ENCODE measurements at regions not wholly inside any gene's neighbourhood (a gene's known extent, or its start where the extent isn't known, plus 50 kb on each side); places are given as distances from the start of the nearest gene placed in this dataset.

- Histone ChIP-seq H3K79me2 (ENCODE audit: insufficient read depth, low read length) (no peaks in the 10 kb centered on the region), H3K4me2 (ENCODE audit: low read length) (no peak overlapping the region), H3K9me2 (ENCODE audit: insufficient read depth) (no peaks in the 10 kb centered on the region), H3K27me3 (ENCODE audit: insufficient read depth, low read length) (no peaks in the 10 kb centered on the region), H2AFZ (ENCODE audit: low read depth, low read length, poor library complexity, severe bottlenecking) (no peak overlapping the region), H3K4me3 (replicated peaks in 1 of 2; ENCODE audit: low read depth in 1 of 2, low read length in 2 of 2) (no peak overlapping the region), H3K9me3 (ENCODE audit: control insufficient read depth in 1 of 2, insufficient read depth in 1 of 2, low read depth in 1 of 2, low read length in 2 of 2) (peaks cover 0 to 3% of the 10 kb centered on the region in 2 experiments; a peak in 1 of 4 replicates), H3K4me1 (ENCODE audit: control insufficient read depth in 1 of 2, insufficient read depth in 2 of 2, low read length in 2 of 2) (no peaks in the 10 kb centered on the region), H3K27ac (ENCODE audit: low read depth, low read length) (no peak overlapping the region), H3K9ac (ENCODE audit: low read length) (no peak overlapping the region), H3K36me3 (ENCODE audit: control insufficient read depth in 1 of 2, insufficient read depth in 2 of 2, low read length in 2 of 2) (no peaks in the 10 kb centered on the region), H4K20me1 (ENCODE audit: insufficient read depth) (no peaks in the 10 kb centered on the region)
- no peak for DNase-seq (ENCODE audit: low read depth, low spot score)
- ATAC-seq, result no peak
- BruUV-seq (replicated peaks), result no TSS peak
- TF ChIP-seq ZNF274 (IDR thresholded peaks at IDR 0.05; ENCODE audit: low read depth, low read length), result no peak
- no peak for TF ChIP-seq TCF7L2 (IDR thresholded peaks at IDR 0.05; ENCODE audit: borderline replicate concordance, extremely low read depth, insufficient read depth, insufficient read length)
- no peak for TF ChIP-seq CEBPB (IDR thresholded peaks at IDR 0.05; ENCODE audit: low read depth)
- TF ChIP-seq REST (IDR thresholded peaks at IDR 0.05; ENCODE audit: low read depth), result no peak
- TF ChIP-seq MAX (IDR thresholded peaks at IDR 0.05), result no peak
- no peak for TF ChIP-seq EZH2phosphoT487 (IDR thresholded peaks at IDR 0.05; ENCODE audit: borderline replicate concordance)
- TF ChIP-seq POLR2A (IDR thresholded peaks at IDR 0.05; ENCODE audit: borderline replicate concordance, extremely low read depth, insufficient read depth, insufficient read length), result no peak
- no peak for TF ChIP-seq CTCF (IDR thresholded peaks at IDR 0.05 in 2 of 3, conservative IDR thresholded peaks at IDR 0.05 in 1 of 3; ENCODE audit: borderline replicate concordance in 1 of 3, insufficient read depth in 1 of 3, low read depth in 2 of 3, low read length in 2 of 3)
- no peak for TF ChIP-seq FOSL1 (IDR thresholded peaks at IDR 0.05; ENCODE audit: low read depth)
- no peak for TF ChIP-seq SP1 (IDR thresholded peaks at IDR 0.05; ENCODE audit: low read depth)
- no peak for TF ChIP-seq SRF (IDR thresholded peaks at IDR 0.05; ENCODE audit: low read depth)
- TF ChIP-seq YY1 (IDR thresholded peaks at IDR 0.05; ENCODE audit: extremely low read depth, insufficient replicate concordance, low read depth, low read length), result no peak
- no peak for TF ChIP-seq RAD21 (IDR thresholded peaks at IDR 0.05; ENCODE audit: low read depth)
- TF ChIP-seq SIN3A (IDR thresholded peaks at IDR 0.05; ENCODE audit: low read depth), result no peak
- TF ChIP-seq EZH2 (IDR thresholded peaks at IDR 0.05), result no peak
- TF ChIP-seq JUND (IDR thresholded peaks at IDR 0.05), result no peak
- TF ChIP-seq ZBTB33 (IDR thresholded peaks at IDR 0.05; ENCODE audit: extremely low read depth, insufficient replicate concordance, low read length), result no peak
- TF ChIP-seq ZFX (IDR thresholded peaks at IDR 0.05), result no peak
- TF ChIP-seq EGR1 (IDR thresholded peaks at IDR 0.05; ENCODE audit: low read depth), result no peak
- TF ChIP-seq POLR2AphosphoS5 (IDR thresholded peaks at IDR 0.05; ENCODE audit: low read depth, low read length), result no peak
- ChIA-PET CTCF (no interaction called here), RAD21 (ENCODE audit: low non-redundant PET in 1 of 2, low total read pairs in 2 of 2, uncharacterized antibody in 2 of 2, unreplicated experiment in 2 of 2) (no interaction called here), POLR2A (no interaction called here)
- intact Hi-C loops (cut with micrococcal nuclease), result no loop called here
These were observed 1509.9 kb downstream of the SLITRK5 start for GRCh38 chr13:89181041-89181440.

Measured in HCT116 (cell line).